ENCODE measurements at regions not wholly inside any gene's neighbourhood (a gene's known extent, or its start where the extent isn't known, plus 50 kb on each side); places are given as distances from the start of the nearest gene placed in this dataset.

DNA sequence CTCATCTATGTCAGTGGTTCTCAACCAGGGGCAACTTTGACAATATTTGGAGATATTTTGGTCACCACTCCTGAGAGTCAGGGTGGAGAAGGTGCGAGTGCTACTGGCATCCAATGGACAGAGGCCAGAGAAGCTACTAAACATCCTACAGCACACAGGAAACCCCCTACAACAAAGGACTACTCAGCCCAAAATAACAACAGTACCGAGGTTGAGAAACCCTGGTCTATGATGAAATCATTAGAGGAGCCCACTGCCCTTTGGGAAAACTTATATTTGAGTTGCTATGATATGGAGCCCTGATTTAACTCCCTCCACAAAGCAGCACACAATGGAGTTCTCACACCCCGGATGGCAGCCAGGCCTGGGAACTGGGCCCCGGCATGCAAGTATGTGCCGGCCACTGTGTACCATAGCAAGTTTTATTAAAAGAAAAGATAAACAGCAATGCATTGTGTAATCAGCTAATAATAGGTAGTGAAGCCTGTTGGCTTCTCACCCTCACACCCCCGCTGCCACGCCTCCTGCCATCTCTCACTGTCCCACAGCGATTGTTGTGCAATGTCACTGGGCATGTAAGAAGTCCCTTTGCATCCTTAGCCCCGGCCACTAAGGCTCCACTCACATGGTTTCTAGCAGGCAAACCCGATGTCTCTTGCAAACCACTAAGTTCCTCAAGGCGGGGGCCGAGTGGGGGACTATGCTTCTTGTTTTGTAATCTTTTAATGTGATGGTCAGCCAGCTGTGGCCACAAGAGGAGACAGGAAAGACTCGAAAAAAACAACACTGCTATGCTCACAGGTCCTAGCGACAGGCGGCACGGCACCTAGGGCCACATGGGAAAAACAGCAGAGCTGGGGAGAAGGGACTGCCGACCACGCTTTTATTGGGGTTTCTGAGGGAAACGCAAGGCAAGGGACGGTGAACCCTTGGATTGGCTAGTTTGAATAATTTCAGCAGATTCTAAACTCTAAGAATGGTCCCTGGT is 110.0 kb downstream of the AQP9 start:
- H3K4me2 ChIP-seq (ENCODE audit: control insufficient read depth, insufficient read depth) = no peak overlapping the region
- CTCF ChIA-PET = no interaction called here
- peaks cover 0 to 4% of the 10 kb centered on the region in 2 experiments; a peak in 2 of 4 replicates for H3K27me3 ChIP-seq (replicated peaks in 1 of 2; ENCODE audit: control insufficient read depth in 2 of 2, insufficient read depth in 2 of 2, low read length in 1 of 2)
- 57% methylated on average over 20 of the region's 20 CpGs for WGBS (ENCODE audit: insufficient coverage, insufficient replicate concordance, low lambda C conversion rate, missing lambda C conversion rate)
- H3K4me1 ChIP-seq (ENCODE audit: control insufficient read depth, insufficient read depth, low read length) = no peaks in the 10 kb centered on the region; the same call in 1 of the 2 replicates
- H3K79me2 ChIP-seq (ENCODE audit: control insufficient read depth, insufficient read depth, low read length) = no peaks in the 10 kb centered on the region
- POLR2A ChIA-PET = no interaction called here
- intact Hi-C loops (cut with micrococcal nuclease; ENCODE audit: unreplicated experiment) (no loop called here), in situ Hi-C loops (cut with MboI) (no loop called here)
- BruUV-seq (replicated peaks) = no TSS peak
- no peak overlapping the region for H2AFZ ChIP-seq (ENCODE audit: control insufficient read depth, low read depth, low read length)
- no peak overlapping the region for H3K9ac ChIP-seq (ENCODE audit: control insufficient read depth, insufficient read depth, low read length)
- H3K9me3 ChIP-seq (replicated peaks; ENCODE audit: control insufficient read depth, insufficient read depth, low read length) = no peaks in the 10 kb centered on the region
- H3K27ac ChIP-seq (ENCODE audit: control insufficient read depth, insufficient read depth) = no peak overlapping the region
- FAIRE-seq (no peak), ATAC-seq (no peak), DNase-seq (ENCODE audit: low read depth, low spot score) (no peak)
- H3K4me3 ChIP-seq = no peak overlapping the region
- H3K36me3 ChIP-seq (ENCODE audit: control insufficient read depth in 2 of 2, insufficient read depth in 2 of 2, low read length in 1 of 2) = no peaks in the 10 kb centered on the region
- RAD21 ChIA-PET (ENCODE audit: unreplicated experiment) = interaction anchor here (1.1 kb wide), 1 partner anchor 20 kb away, joined by 3 read pairs; no protein-coding TSS in a partner anchor
- SMC1A ChIA-PET (ENCODE audit: uncharacterized antibody, unreplicated experiment) = no interaction called here
- H4K20me1 ChIP-seq (ENCODE audit: control insufficient read depth, insufficient read depth) = no peaks in the 10 kb centered on the region
- TF ChIP-seq SUPT20H (IDR thresholded peaks at IDR 0.05; ENCODE audit: borderline replicate concordance, control insufficient read depth, low read depth, low read length) (no peak), CHD2 (IDR thresholded peaks at IDR 0.05; ENCODE audit: borderline replicate concordance, low read depth, low read length) (no peak), MEF2B (IDR thresholded peaks at IDR 0.05; ENCODE audit: partially characterized antibody, poor library complexity, severe bottlenecking) (no peak), RCOR1 (conservative IDR thresholded peaks at IDR 0.05; ENCODE audit: low read depth, low read length) (no peak), NRF1 (conservative IDR thresholded peaks at IDR 0.05; ENCODE audit: low read depth, low read length) (no peak), NFXL1 (IDR thresholded peaks at IDR 0.05; ENCODE audit: borderline replicate concordance) (no peak), ZNF274 (IDR thresholded peaks at IDR 0.05; ENCODE audit: insufficient read depth, insufficient read length) (no peak), TCF7 (IDR thresholded peaks at IDR 0.05; ENCODE audit: borderline replicate concordance) (no peak), RUNX3 (IDR thresholded peaks at IDR 0.05; ENCODE audit: low read length) (no peak), SREBF2 (IDR thresholded peaks at IDR 0.05; ENCODE audit: low read length) (no peak), MYC (IDR thresholded peaks at IDR 0.05; ENCODE audit: insufficient read depth, insufficient read length, insufficient replicate concordance, low read length, severe bottlenecking) (no peak), SP1 (IDR thresholded peaks at IDR 0.05; ENCODE audit: low read depth, low read length) (no peak), ZNF384 (IDR thresholded peaks at IDR 0.05; ENCODE audit: borderline replicate concordance, low read depth, low read length) (no peak), CREM (IDR thresholded peaks at IDR 0.05; ENCODE audit: low read depth) (no peak), MYB (IDR thresholded peaks at IDR 0.05; ENCODE audit: borderline replicate concordance, low read depth, low read length) (no peak)
- TF ChIP-seq, protein P1, sequence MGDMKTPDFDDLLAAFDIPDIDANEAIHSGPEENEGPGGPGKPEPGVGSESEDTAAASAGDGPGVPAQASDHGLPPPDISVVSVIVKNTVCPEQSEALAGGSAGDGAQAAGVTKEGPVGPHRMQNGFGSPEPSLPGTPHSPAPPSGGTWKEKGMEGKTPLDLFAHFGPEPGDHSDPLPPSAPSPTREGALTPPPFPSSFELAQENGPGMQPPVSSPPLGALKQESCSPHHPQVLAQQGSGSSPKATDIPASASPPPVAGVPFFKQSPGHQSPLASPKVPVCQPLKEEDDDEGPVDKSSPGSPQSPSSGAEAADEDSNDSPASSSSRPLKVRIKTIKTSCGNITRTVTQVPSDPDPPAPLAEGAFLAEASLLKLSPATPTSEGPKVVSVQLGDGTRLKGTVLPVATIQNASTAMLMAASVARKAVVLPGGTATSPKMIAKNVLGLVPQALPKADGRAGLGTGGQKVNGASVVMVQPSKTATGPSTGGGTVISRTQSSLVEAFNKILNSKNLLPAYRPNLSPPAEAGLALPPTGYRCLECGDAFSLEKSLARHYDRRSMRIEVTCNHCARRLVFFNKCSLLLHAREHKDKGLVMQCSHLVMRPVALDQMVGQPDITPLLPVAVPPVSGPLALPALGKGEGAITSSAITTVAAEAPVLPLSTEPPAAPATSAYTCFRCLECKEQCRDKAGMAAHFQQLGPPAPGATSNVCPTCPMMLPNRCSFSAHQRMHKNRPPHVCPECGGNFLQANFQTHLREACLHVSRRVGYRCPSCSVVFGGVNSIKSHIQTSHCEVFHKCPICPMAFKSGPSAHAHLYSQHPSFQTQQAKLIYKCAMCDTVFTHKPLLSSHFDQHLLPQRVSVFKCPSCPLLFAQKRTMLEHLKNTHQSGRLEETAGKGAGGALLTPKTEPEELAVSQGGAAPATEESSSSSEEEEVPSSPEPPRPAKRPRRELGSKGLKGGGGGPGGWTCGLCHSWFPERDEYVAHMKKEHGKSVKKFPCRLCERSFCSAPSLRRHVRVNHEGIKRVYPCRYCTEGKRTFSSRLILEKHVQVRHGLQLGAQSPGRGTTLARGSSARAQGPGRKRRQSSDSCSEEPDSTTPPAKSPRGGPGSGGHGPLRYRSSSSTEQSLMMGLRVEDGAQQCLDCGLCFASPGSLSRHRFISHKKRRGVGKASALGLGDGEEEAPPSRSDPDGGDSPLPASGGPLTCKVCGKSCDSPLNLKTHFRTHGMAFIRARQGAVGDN (IDR thresholded peaks at IDR 0.05) = no peak
- TF ChIP-seq, protein P2, sequence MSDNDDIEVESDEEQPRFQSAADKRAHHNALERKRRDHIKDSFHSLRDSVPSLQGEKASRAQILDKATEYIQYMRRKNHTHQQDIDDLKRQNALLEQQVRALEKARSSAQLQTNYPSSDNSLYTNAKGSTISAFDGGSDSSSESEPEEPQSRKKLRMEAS (IDR thresholded peaks at IDR 0.05; ENCODE audit: low read depth, low read length) = no peak
